Lower lobe of right lung (tissue), 2 donors: ENCODE measurements at regions not wholly inside any gene's neighbourhood (a gene's known extent, or its start where the extent isn't known, plus 50 kb on each side); places are given as distances from the start of the nearest gene placed in this dataset.

Experiments
- ATAC-seq, 2 donors: fragments of 200-7000 bp; cut with Tn5 transposase; one replicate each; pipeline ENCODE4 v1.9.1; 2020 to 2022; ENCODE audit warnings: mild to moderate bottlenecking in 2 of 2, moderate library complexity in 2 of 2
- DNase-seq: peaks from one replicate; pipeline ENCODE4 v3.0.0-alpha.2; 2020
- H3K27ac ChIP-seq: fragments of 200-600 bp; one replicate; pipeline ENCODE4 v1.8.0; 2022
- H3K27me3 ChIP-seq: fragments of 200-600 bp; one replicate; pipeline ENCODE4 v1.8.0; 2022; ENCODE audit warnings: low read depth
- H3K36me3 ChIP-seq: fragments of 200-600 bp; one replicate; pipeline ENCODE4 v1.8.0; 2022; ENCODE audit warnings: mild to moderate bottlenecking
- H3K4me1 ChIP-seq: fragments of 200-600 bp; one replicate; pipeline ENCODE4 v1.8.0; 2022
- H3K4me3 ChIP-seq: fragments of 200-600 bp; one replicate; pipeline ENCODE4 v1.8.0; 2022; ENCODE audit warnings: mild to moderate bottlenecking
- H3K9me3 ChIP-seq: fragments of 200-600 bp; one replicate; pipeline ENCODE4 v1.8.0; 2022
- CTCF ChIP-seq: fragments of 200-600 bp; IDR thresholded peaks from one replicate; pipeline ENCODE4 v1.8.0; 2022; ENCODE audit warnings: antibody characterized with exemption, mild to moderate bottlenecking
- intact Hi-C: fragments of 100-400 bp; cut with DNase I; formaldehyde crosslinking; loops from one replicate; pipeline ENCODE4 v1.11.0; 2022
- donor health status: DM: no; HTN: yes; CAD: no; lungs with severe emphysema.

- TF ChIP-seq CTCF = no peak
- Histone ChIP-seq H3K27me3 (no peaks in the 10 kb centered on the region), H3K4me3 (no peak overlapping the region), H3K9me3 (no peaks in the 10 kb centered on the region), H3K36me3 (no peaks in the 10 kb centered on the region), H3K27ac (no peak overlapping the region), H3K4me1 (no peaks in the 10 kb centered on the region)
- no peak for ATAC-seq
- no peak for DNase-seq
- intact Hi-C loops = no loop called here
Observed at GRCh38 chr2:2788076-2788475, 457.0 kb upstream of the MYT1L start.

- Histone ChIP-seq H3K9me3 (no peaks in the 10 kb centered on the region), H3K4me3 (no peak overlapping the region)
Observed at GRCh38 chr2:2787301-2787907, 456.3 kb upstream of the MYT1L start.

GRCh38 chr2:2782007-2782406, 450.9 kb upstream of the MYT1L start:
- Histone ChIP-seq H3K36me3 (no peaks in the 10 kb centered on the region), H3K9me3 (no peaks in the 10 kb centered on the region), H3K27me3 (no peaks in the 10 kb centered on the region), H3K4me1 (no peaks in the 10 kb centered on the region), H3K27ac (no peak overlapping the region), H3K4me3 (no peak overlapping the region)
- ATAC-seq (no peak), DNase-seq (no peak)
- intact Hi-C loops = no loop called here
- no peak for TF ChIP-seq CTCF

More at GRCh38 chr2:2787301-2787907, 456.3 kb upstream of the MYT1L start:
- H3K27me3 ChIP-seq = no peaks in the 10 kb centered on the region
- H3K4me1 ChIP-seq = no peaks in the 10 kb centered on the region
- ATAC-seq = no peak
- no peak for TF ChIP-seq CTCF
- intact Hi-C loops = no loop called here
- H3K27ac ChIP-seq = no peak overlapping the region
- DNase-seq = no peak
- H3K36me3 ChIP-seq = no peaks in the 10 kb centered on the region

GRCh38 chr2:2779727-2780126, 448.7 kb upstream of the MYT1L start:
- no peak overlapping the region for H3K4me3 ChIP-seq
- H3K27me3 ChIP-seq = no peaks in the 10 kb centered on the region
- H3K9me3 ChIP-seq = no peaks in the 10 kb centered on the region
- ATAC-seq = peak in 1 of 2 donors; percentile 31
- intact Hi-C loops = no loop called here
- H3K36me3 ChIP-seq = no peaks in the 10 kb centered on the region
- no peaks in the 10 kb centered on the region for H3K4me1 ChIP-seq
- DNase-seq = no peak
- no peak overlapping the region for H3K27ac ChIP-seq
- TF ChIP-seq CTCF = no peak

- Histone ChIP-seq H3K27me3 (no peaks in the 10 kb centered on the region), H3K9me3 (no peaks in the 10 kb centered on the region), H3K4me3 (no peak overlapping the region), H3K27ac (no peak overlapping the region), H3K36me3 (no peaks in the 10 kb centered on the region), H3K4me1 (no peaks in the 10 kb centered on the region)
- ATAC-seq = no peak
- TF ChIP-seq CTCF = no peak
- intact Hi-C loops = no loop called here
- no peak for DNase-seq
Observed at GRCh38 chr2:2777876-2778275, 446.8 kb upstream of the MYT1L start.

- Histone ChIP-seq H3K27me3 (no peaks in the 10 kb centered on the region), H3K4me3 (no peak overlapping the region), H3K9me3 (no peaks in the 10 kb centered on the region), H3K27ac (no peak overlapping the region), H3K4me1 (no peaks in the 10 kb centered on the region), H3K36me3 (no peaks in the 10 kb centered on the region)
- DNase-seq (no peak), ATAC-seq (no peak)
- intact Hi-C loops = no loop called here
- no peak for TF ChIP-seq CTCF
Observed at GRCh38 chr2:2777213-2777612, 446.1 kb upstream of the MYT1L start.
